ENCODE measurements at regions not wholly inside any gene's neighbourhood (a gene's known extent, or its start where the extent isn't known, plus 50 kb on each side); places are given as distances from the start of the nearest gene placed in this dataset.

DNA sequence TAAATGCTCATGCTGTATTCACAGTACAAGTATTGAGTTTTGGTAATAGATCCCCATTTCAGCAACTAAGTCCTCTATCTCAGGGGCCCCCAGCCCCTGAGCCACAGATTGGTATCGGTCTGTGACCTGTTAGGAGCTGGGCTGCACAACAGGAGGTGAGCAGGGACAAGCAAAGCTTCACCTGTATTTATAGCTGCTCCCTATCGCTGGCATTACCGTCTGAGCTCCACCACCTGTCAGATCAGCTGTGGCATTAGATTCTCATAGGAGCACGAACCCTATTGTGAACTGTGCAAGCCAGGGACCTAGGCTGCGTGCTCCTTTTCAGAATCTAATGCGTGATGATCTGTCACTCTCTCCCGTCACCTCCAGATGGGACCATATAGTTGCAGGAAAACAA lies 262.8 kb upstream of the UBE2E2 start:
- ChIA-PET CTCF (no interaction called here), POLR2A (no interaction called here)
- no peaks in the 10 kb centered on the region; the same call in 1 of the 2 replicates for H3K4me1 Mint-ChIP-seq
- H3K27me3 Mint-ChIP-seq (ENCODE audit: low read depth): no peaks in the 10 kb centered on the region
- H3K27ac Mint-ChIP-seq: no peak overlapping the region
- ATAC-seq (no peak), DNase-seq (ENCODE audit: low spot score) (no peak)
- TF ChIP-seq, protein P1, sequence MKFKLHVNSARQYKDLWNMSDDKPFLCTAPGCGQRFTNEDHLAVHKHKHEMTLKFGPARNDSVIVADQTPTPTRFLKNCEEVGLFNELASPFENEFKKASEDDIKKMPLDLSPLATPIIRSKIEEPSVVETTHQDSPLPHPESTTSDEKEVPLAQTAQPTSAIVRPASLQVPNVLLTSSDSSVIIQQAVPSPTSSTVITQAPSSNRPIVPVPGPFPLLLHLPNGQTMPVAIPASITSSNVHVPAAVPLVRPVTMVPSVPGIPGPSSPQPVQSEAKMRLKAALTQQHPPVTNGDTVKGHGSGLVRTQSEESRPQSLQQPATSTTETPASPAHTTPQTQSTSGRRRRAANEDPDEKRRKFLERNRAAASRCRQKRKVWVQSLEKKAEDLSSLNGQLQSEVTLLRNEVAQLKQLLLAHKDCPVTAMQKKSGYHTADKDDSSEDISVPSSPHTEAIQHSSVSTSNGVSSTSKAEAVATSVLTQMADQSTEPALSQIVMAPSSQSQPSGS (CRISPR knock-in tag; IDR thresholded peaks at IDR 0.05; ENCODE audit: borderline replicate concordance, low read depth): no peak
- TF ChIP-seq NR2C2 (CRISPR knock-in tag; IDR thresholded peaks at IDR 0.05) (no peak), CBFB (CRISPR knock-in tag; IDR thresholded peaks at IDR 0.05; ENCODE audit: low read depth) (no peak), SMAD3 (CRISPR knock-in tag; IDR thresholded peaks at IDR 0.05; ENCODE audit: borderline replicate concordance) (no peak), OVOL2 (CRISPR knock-in tag; IDR thresholded peaks at IDR 0.05; ENCODE audit: borderline replicate concordance) (no peak), ATF1 (CRISPR knock-in tag; IDR thresholded peaks at IDR 0.05) (no peak)
- TF ChIP-seq, protein P2, sequence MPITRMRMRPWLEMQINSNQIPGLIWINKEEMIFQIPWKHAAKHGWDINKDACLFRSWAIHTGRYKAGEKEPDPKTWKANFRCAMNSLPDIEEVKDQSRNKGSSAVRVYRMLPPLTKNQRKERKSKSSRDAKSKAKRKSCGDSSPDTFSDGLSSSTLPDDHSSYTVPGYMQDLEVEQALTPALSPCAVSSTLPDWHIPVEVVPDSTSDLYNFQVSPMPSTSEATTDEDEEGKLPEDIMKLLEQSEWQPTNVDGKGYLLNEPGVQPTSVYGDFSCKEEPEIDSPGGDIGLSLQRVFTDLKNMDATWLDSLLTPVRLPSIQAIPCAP (CRISPR knock-in tag; IDR thresholded peaks at IDR 0.05): no peak
- TF ChIP-seq, protein P3, sequence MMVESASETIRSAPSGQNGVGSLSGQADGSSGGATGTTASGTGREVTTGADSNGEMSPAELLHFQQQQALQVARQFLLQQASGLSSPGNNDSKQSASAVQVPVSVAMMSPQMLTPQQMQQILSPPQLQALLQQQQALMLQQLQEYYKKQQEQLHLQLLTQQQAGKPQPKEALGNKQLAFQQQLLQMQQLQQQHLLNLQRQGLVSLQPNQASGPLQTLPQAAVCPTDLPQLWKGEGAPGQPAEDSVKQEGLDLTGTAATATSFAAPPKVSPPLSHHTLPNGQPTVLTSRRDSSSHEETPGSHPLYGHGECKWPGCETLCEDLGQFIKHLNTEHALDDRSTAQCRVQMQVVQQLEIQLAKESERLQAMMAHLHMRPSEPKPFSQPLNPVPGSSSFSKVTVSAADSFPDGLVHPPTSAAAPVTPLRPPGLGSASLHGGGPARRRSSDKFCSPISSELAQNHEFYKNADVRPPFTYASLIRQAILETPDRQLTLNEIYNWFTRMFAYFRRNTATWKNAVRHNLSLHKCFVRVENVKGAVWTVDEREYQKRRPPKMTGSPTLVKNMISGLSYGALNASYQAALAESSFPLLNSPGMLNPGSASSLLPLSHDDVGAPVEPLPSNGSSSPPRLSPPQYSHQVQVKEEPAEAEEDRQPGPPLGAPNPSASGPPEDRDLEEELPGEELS (CRISPR knock-in tag; IDR thresholded peaks at IDR 0.05): no peak
- TF ChIP-seq, protein P4, sequence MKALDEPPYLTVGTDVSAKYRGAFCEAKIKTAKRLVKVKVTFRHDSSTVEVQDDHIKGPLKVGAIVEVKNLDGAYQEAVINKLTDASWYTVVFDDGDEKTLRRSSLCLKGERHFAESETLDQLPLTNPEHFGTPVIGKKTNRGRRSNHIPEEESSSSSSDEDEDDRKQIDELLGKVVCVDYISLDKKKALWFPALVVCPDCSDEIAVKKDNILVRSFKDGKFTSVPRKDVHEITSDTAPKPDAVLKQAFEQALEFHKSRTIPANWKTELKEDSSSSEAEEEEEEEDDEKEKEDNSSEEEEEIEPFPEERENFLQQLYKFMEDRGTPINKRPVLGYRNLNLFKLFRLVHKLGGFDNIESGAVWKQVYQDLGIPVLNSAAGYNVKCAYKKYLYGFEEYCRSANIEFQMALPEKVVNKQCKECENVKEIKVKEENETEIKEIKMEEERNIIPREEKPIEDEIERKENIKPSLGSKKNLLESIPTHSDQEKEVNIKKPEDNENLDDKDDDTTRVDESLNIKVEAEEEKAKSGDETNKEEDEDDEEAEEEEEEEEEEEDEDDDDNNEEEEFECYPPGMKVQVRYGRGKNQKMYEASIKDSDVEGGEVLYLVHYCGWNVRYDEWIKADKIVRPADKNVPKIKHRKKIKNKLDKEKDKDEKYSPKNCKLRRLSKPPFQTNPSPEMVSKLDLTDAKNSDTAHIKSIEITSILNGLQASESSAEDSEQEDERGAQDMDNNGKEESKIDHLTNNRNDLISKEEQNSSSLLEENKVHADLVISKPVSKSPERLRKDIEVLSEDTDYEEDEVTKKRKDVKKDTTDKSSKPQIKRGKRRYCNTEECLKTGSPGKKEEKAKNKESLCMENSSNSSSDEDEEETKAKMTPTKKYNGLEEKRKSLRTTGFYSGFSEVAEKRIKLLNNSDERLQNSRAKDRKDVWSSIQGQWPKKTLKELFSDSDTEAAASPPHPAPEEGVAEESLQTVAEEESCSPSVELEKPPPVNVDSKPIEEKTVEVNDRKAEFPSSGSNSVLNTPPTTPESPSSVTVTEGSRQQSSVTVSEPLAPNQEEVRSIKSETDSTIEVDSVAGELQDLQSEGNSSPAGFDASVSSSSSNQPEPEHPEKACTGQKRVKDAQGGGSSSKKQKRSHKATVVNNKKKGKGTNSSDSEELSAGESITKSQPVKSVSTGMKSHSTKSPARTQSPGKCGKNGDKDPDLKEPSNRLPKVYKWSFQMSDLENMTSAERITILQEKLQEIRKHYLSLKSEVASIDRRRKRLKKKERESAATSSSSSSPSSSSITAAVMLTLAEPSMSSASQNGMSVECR (CRISPR knock-in tag; IDR thresholded peaks at IDR 0.05; ENCODE audit: borderline replicate concordance): no peak
- TF ChIP-seq, protein P5, sequence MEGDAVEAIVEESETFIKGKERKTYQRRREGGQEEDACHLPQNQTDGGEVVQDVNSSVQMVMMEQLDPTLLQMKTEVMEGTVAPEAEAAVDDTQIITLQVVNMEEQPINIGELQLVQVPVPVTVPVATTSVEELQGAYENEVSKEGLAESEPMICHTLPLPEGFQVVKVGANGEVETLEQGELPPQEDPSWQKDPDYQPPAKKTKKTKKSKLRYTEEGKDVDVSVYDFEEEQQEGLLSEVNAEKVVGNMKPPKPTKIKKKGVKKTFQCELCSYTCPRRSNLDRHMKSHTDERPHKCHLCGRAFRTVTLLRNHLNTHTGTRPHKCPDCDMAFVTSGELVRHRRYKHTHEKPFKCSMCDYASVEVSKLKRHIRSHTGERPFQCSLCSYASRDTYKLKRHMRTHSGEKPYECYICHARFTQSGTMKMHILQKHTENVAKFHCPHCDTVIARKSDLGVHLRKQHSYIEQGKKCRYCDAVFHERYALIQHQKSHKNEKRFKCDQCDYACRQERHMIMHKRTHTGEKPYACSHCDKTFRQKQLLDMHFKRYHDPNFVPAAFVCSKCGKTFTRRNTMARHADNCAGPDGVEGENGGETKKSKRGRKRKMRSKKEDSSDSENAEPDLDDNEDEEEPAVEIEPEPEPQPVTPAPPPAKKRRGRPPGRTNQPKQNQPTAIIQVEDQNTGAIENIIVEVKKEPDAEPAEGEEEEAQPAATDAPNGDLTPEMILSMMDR (IDR thresholded peaks at IDR 0.05): no peak
- H3K4me3 Mint-ChIP-seq: no peak overlapping the region
- no peaks in the 10 kb centered on the region for H3K9me3 Mint-ChIP-seq
- H3K36me3 Mint-ChIP-seq: no peaks in the 10 kb centered on the region

DNA sequence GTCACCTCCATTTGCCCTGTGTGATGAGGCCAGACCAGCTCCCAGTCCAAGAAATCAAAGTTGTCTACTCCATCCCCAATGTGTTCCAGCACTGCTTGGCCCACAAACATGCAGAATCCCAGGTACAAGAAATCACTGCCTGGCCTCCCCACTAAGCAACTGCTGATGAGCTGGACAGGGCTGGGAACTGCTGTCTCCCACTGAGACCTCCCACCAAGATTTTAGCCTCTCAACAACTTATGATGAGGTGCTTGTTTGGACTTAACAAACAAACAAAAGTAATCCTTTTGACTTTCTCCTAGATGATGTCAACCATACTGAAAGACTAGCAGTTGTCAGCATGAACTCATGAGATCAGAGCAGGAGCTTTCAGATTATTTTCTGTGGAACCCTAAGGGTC lies 260.1 kb upstream of the UBE2E2 start:
- Mint-ChIP-seq H3K27me3 (ENCODE audit: low read depth) (no peaks in the 10 kb centered on the region), H3K36me3 (no peaks in the 10 kb centered on the region)
- TF ChIP-seq JAZF1 (CRISPR knock-in tag; IDR thresholded peaks at IDR 0.05): no peak
- no peak for TF ChIP-seq FOXP1 (CRISPR knock-in tag; IDR thresholded peaks at IDR 0.05; ENCODE audit: borderline replicate concordance)
- TF ChIP-seq, protein P1 (CRISPR knock-in tag; IDR thresholded peaks at IDR 0.05; ENCODE audit: borderline replicate concordance, low read depth): no peak
- no peak for TF ChIP-seq CBFB (CRISPR knock-in tag; IDR thresholded peaks at IDR 0.05; ENCODE audit: low read depth)
- TF ChIP-seq NFE2L1 (CRISPR knock-in tag; IDR thresholded peaks at IDR 0.05): no peak
- no peak for TF ChIP-seq CREB1 (CRISPR knock-in tag; IDR thresholded peaks at IDR 0.05)
- no peak for TF ChIP-seq TCF7 (CRISPR knock-in tag; IDR thresholded peaks at IDR 0.05; ENCODE audit: low read depth)
- TF ChIP-seq MYBL2 (CRISPR knock-in tag; IDR thresholded peaks at IDR 0.05): no peak
- no peak for TF ChIP-seq ZNF232 (CRISPR knock-in tag; IDR thresholded peaks at IDR 0.05)
- TF ChIP-seq, protein P6, sequence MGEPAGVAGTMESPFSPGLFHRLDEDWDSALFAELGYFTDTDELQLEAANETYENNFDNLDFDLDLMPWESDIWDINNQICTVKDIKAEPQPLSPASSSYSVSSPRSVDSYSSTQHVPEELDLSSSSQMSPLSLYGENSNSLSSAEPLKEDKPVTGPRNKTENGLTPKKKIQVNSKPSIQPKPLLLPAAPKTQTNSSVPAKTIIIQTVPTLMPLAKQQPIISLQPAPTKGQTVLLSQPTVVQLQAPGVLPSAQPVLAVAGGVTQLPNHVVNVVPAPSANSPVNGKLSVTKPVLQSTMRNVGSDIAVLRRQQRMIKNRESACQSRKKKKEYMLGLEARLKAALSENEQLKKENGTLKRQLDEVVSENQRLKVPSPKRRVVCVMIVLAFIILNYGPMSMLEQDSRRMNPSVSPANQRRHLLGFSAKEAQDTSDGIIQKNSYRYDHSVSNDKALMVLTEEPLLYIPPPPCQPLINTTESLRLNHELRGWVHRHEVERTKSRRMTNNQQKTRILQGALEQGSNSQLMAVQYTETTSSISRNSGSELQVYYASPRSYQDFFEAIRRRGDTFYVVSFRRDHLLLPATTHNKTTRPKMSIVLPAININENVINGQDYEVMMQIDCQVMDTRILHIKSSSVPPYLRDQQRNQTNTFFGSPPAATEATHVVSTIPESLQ (CRISPR knock-in tag; IDR thresholded peaks at IDR 0.05): no peak
- TF ChIP-seq, protein P7, sequence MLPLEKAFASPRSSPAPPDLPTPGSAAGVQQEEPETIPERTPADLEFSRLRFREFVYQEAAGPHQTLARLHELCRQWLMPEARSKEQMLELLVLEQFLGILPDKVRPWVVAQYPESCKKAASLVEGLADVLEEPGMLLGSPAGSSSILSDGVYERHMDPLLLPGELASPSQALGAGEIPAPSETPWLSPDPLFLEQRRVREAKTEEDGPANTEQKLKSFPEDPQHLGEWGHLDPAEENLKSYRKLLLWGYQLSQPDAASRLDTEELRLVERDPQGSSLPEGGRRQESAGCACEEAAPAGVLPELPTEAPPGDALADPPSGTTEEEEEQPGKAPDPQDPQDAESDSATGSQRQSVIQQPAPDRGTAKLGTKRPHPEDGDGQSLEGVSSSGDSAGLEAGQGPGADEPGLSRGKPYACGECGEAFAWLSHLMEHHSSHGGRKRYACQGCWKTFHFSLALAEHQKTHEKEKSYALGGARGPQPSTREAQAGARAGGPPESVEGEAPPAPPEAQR (CRISPR knock-in tag; IDR thresholded peaks at IDR 0.05): no peak

More for the DNA sequence above, 260.1 kb upstream of the UBE2E2 start:
- CTCF ChIA-PET: no interaction called here
- no peak for DNase-seq (ENCODE audit: low spot score)
- no peak overlapping the region for H3K4me3 Mint-ChIP-seq
- POLR2A ChIA-PET: no interaction called here
- peaks cover 4% of the 10 kb centered on the region; the same call in 1 of the 2 replicates for H3K9me3 Mint-ChIP-seq
- ATAC-seq: no peak
- H3K27ac Mint-ChIP-seq: no peak overlapping the region
- peaks cover 3% of the 10 kb centered on the region; the same call in 1 of the 2 replicates for H3K4me1 Mint-ChIP-seq

Data from WTC11 (cell line).